Ishikawa (cell line): ENCODE measurements at regions not wholly inside any gene's neighbourhood (a gene's known extent, or its start where the extent isn't known, plus 50 kb on each side); places are given as distances from the start of the nearest gene placed in this dataset.

Experiments used
- CEBPB ChIP-seq: IDR thresholded peaks from 2 replicates; pipeline ENCODE4 v1.6.1; 2012
- CREB1 ChIP-seq: IDR thresholded peaks from 2 replicates; pipeline ENCODE4 v1.6.1; 2012; ENCODE audit warnings: low read depth
- EGR1 ChIP-seq: IDR thresholded peaks from 2 replicates; pipeline ENCODE4 v1.6.1; 2012
- EP300 ChIP-seq: IDR thresholded peaks from 2 replicates; pipeline ENCODE4 v1.6.1; 2012; ENCODE audit warnings: borderline replicate concordance
- FOXM1 ChIP-seq: IDR thresholded peaks from 2 replicates; pipeline ENCODE4 v1.6.1; 2012; ENCODE audit warnings: low read depth, borderline replicate concordance
- NFIC ChIP-seq: IDR thresholded peaks from 2 replicates; pipeline ENCODE4 v1.6.1; 2012
- RAD21 ChIP-seq: IDR thresholded peaks from 2 replicates; pipeline ENCODE4 v1.6.1; 2012; ENCODE audit warnings: low read depth
- TAF1 ChIP-seq: IDR thresholded peaks from 2 replicates; pipeline ENCODE4 v1.6.1; 2012; ENCODE audit warnings: low read depth, mild to moderate bottlenecking
- TCF12 ChIP-seq: IDR thresholded peaks from 2 replicates; pipeline ENCODE4 v1.6.1; 2012; ENCODE audit warnings: low read depth
- TEAD4 ChIP-seq: IDR thresholded peaks from 2 replicates; pipeline ENCODE4 v1.6.1; 2012
- YY1 ChIP-seq: IDR thresholded peaks from 2 replicates; pipeline ENCODE4 v1.6.1; 2012; ENCODE audit warnings: low read depth
- ZBTB7A ChIP-seq: IDR thresholded peaks from 2 replicates; pipeline ENCODE4 v1.6.1; 2012; ENCODE audit warnings: low read depth
- TF ChIP-seq, protein P1 (sequence below): IDR thresholded peaks from 2 replicates; pipeline ENCODE4 v1.6.1; 2012
- TF ChIP-seq, protein P2 (sequence below): IDR thresholded peaks from 2 replicates; pipeline ENCODE4 v1.6.1; 2012; ENCODE audit warnings: low read depth, mild to moderate bottlenecking
- TF ChIP-seq, protein P3 (sequence below): IDR thresholded peaks from 2 replicates; pipeline ENCODE4 v1.6.1; 2012

DNA sequence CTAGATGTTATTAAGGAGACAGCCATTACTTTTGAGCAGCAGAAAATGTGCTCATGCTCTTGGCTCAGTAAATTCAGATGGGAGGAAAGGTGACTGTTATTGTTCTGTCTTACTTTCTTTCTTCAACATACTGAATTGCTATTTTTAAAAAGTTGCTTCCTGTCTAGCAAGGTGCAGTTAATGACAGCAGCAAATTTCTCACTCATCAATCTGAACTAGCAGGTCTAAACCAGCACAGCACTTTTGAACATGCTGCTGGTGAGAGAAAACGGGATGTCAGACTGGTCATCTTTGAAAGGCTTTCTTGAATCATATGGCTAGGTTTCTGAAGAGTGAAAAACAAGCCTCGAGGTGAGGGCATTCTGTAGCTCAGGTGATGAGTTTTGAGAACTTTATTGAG is 384.7 kb downstream of the MFSD1 start:
- TF ChIP-seq YY1 (no peak), TEAD4 (no peak), EGR1 (no peak), RAD21 (no peak), CEBPB (no peak), FOXM1 (no peak), NFIC (no peak), TAF1 (no peak), EP300 (no peak), TCF12 (no peak), ZBTB7A (no peak), CREB1 (no peak)
- TF ChIP-seq, protein P1, sequence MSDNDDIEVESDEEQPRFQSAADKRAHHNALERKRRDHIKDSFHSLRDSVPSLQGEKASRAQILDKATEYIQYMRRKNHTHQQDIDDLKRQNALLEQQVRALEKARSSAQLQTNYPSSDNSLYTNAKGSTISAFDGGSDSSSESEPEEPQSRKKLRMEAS = no peak
- TF ChIP-seq, protein P2, sequence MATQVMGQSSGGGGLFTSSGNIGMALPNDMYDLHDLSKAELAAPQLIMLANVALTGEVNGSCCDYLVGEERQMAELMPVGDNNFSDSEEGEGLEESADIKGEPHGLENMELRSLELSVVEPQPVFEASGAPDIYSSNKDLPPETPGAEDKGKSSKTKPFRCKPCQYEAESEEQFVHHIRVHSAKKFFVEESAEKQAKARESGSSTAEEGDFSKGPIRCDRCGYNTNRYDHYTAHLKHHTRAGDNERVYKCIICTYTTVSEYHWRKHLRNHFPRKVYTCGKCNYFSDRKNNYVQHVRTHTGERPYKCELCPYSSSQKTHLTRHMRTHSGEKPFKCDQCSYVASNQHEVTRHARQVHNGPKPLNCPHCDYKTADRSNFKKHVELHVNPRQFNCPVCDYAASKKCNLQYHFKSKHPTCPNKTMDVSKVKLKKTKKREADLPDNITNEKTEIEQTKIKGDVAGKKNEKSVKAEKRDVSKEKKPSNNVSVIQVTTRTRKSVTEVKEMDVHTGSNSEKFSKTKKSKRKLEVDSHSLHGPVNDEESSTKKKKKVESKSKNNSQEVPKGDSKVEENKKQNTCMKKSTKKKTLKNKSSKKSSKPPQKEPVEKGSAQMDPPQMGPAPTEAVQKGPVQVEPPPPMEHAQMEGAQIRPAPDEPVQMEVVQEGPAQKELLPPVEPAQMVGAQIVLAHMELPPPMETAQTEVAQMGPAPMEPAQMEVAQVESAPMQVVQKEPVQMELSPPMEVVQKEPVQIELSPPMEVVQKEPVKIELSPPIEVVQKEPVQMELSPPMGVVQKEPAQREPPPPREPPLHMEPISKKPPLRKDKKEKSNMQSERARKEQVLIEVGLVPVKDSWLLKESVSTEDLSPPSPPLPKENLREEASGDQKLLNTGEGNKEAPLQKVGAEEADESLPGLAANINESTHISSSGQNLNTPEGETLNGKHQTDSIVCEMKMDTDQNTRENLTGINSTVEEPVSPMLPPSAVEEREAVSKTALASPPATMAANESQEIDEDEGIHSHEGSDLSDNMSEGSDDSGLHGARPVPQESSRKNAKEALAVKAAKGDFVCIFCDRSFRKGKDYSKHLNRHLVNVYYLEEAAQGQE = no peak
- TF ChIP-seq, protein P3, sequence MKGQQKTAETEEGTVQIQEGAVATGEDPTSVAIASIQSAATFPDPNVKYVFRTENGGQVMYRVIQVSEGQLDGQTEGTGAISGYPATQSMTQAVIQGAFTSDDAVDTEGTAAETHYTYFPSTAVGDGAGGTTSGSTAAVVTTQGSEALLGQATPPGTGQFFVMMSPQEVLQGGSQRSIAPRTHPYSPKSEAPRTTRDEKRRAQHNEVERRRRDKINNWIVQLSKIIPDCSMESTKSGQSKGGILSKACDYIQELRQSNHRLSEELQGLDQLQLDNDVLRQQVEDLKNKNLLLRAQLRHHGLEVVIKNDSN = no peak

DNA sequence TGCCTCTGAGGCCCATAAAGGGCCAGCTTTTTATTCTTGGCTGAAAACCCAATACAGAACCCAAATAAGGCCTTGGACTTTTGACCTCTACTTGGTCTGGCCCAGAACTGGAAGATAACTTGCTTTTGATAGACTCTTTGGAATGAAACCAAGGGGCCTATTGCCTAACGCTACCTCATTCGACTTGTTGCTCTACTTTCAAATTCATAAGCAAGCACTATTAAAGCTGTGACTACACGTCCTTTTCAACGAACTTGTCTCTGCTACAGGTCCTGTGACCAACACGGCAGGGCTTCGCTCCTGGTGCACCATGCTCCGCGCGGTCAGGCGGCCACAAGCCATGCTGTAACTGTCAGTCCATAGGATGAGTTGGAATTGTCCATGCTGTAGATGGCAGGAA is 385.4 kb downstream of the MFSD1 start:
- TF ChIP-seq FOXM1 (no peak), TAF1 (no peak), EP300 (no peak), TEAD4 (no peak), TCF12 (no peak), CREB1 (no peak), ZBTB7A (no peak), CEBPB (no peak), NFIC (no peak), RAD21 (no peak), YY1 (no peak)
- TF ChIP-seq, protein P3 = no peak
- TF ChIP-seq, protein P2 = no peak
- TF ChIP-seq, protein P1 = no peak

DNA sequence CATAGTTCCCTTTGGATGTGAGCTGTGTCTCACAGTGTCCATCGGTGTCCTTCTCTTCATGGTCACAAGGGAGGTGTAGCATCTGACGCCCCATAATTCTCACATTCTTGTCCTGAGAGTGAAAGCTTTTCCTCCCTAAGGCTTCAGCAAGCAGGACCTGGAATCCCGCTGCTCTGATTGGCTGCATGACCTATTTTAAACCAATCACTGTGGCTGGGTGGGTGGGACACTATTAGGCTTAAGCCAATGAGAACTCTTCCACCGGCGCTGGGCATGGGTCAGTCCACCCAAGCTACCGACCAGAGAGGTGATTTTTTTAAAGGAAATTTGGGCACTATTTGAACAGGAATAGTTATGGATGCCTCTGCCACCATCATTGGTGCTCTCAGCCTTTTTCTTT is 385.9 kb downstream of the MFSD1 start:
- TF ChIP-seq CREB1 = no peak
- TF ChIP-seq, protein P2 = no peak
- no peak for TF ChIP-seq FOXM1
- no peak for TF ChIP-seq TCF12
- TF ChIP-seq, protein P3 = no peak
- TF ChIP-seq TAF1 = no peak

DNA sequence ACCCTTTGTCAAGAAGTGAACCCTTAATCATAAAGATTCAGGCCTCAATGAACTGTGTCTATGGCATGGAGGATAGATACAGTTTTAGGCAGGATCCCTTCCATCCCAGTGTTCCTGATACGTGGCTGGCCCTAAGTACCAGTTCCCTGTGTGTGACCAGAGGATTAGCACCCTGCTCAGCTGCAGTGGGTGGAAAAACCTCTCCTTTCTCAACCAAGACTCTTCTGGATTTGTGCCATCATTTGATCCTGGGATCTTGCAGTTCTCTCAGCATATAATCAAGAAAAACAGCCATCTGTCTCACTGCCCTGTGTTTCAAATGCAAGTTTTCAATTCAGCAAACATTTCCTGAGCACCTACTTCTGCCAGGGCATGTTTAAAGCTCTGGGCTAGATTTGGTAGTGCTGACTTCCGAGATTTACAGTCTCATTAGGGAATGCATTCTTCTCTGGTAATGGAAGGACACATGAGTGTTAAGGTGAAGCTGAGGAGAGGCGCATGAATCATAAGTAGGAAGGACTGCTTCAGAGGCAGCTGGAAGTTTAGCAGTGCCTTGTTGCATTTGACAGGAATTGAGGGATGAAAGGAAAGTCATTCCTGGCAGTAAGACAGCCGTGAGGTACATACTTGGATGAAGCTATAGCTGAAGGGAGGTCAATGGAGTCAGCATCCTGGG is 388.3 kb downstream of the MFSD1 start:
- TF ChIP-seq ZBTB7A (no peak), YY1 (no peak), EGR1 (no peak), TAF1 (no peak), NFIC (no peak), TCF12 (no peak), FOXM1 (no peak), CEBPB (no peak), TEAD4 (no peak), EP300 (no peak), RAD21 (no peak), CREB1 (no peak)
- TF ChIP-seq, protein P3 = no peak
- TF ChIP-seq, protein P2 = no peak
- TF ChIP-seq, protein P1 = no peak
